Endothelial cell of umbilical vein (primary cell): ENCODE measurements at regions not wholly inside any gene's neighbourhood (a gene's known extent, or its start where the extent isn't known, plus 50 kb on each side); places are given as distances from the start of the nearest gene placed in this dataset.

Source experiments
- BruUV-seq: library from RNA; stranded (reverse); fragments of 400-500 nt; replicated peaks from 2 replicates; lab custom pipeline; 2021; lab: Mats Ljungman, UMichigan
- CTCF ChIA-PET: fragments of 300-600, 350-600 bp; sonication (Branson Sonifier 250); formaldehyde crosslinking; loops from one replicate; lab custom pipeline; 2021; ENCODE audit warnings: antibody characterized with exemption, inconsistent platforms; lab: Charles Lee
- POLR2A ChIA-PET: fragments of 300-600, 350-600 bp; sonication (Branson Sonifier 250); formaldehyde crosslinking; loops from one replicate; lab custom pipeline; 2021; ENCODE audit warnings: antibody characterized with exemption, inconsistent platforms; lab: Charles Lee
- DNase-seq: peaks from one replicate; pipeline ENCODE4 v3.0.0-alpha.2; 2011; ENCODE audit warnings: low read depth, low spot score
- FAIRE-seq: peaks from 2 replicates; lab custom pipeline; 2011; peaks lifted over from hg19 to GRCh38; lab: Jason Lieb, UNC
- H2AFZ ChIP-seq: 2 replicates; pipeline ENCODE4 v1.6.0; 2012; ENCODE audit warnings: low read depth, low read length, control low read depth, inconsistent platforms
- H3K27ac ChIP-seq: 2 replicates; pipeline ENCODE4 v1.5.1; 2011; ENCODE audit warnings: low read depth, mild to moderate bottlenecking, control low read depth, low read length, moderate library complexity; ENCODE audit not compliant: insufficient read depth
- H3K27me3 ChIP-seq, 2 experiments: 2 replicates each; pipeline versions ENCODE4 v1.6.0 to v1.6.1; 2011; ENCODE audit warnings: low read length in 2 of 2, mixed read lengths in 1 of 2; ENCODE audit not compliant: control insufficient read depth in 2 of 2, insufficient read depth in 2 of 2
- H3K36me3 ChIP-seq, 2 experiments: 2 replicates in 1 of 2; 3 replicates in 1 of 2; pipeline ENCODE4 v1.5.1; 2011; ENCODE audit warnings: low read length in 2 of 2, mild to moderate bottlenecking in 1 of 2, moderate library complexity in 1 of 2; ENCODE audit not compliant: control insufficient read depth in 2 of 2, insufficient read depth in 2 of 2; ENCODE audit errors: extremely low read depth in 1 of 2
- H3K4me1 ChIP-seq: 3 replicates; pipeline ENCODE4 v1.5.1; 2011; ENCODE audit warnings: mild to moderate bottlenecking, low read length; ENCODE audit not compliant: control insufficient read depth, insufficient read depth; ENCODE audit errors: extremely low read depth
- H3K4me2 ChIP-seq: 2 replicates; pipeline ENCODE4 v1.6.1; 2011; ENCODE audit warnings: low read length, control low read depth, mixed read lengths; ENCODE audit not compliant: insufficient read depth
- H3K4me3 ChIP-seq, 3 experiments: fragments of 200-600 bp in 1 of 3; sonication (generic), shearing (Covaris generic) in 1 of 3; replicated peaks in 1 of 3; 2 replicates each; pipeline ENCODE4 v1.5.1; 2011 to 2016; ENCODE audit warnings: control low read depth in 3 of 3, low read length in 3 of 3, mild to moderate bottlenecking in 2 of 3, inconsistent platforms in 1 of 3, low read depth in 1 of 3, moderate library complexity in 1 of 3; ENCODE audit not compliant: insufficient read depth in 1 of 3
- H3K79me2 ChIP-seq: 2 replicates; pipeline ENCODE4 v1.6.0; 2012; ENCODE audit warnings: low read length, inconsistent platforms; ENCODE audit not compliant: control insufficient read depth, insufficient read depth
- H3K9ac ChIP-seq: replicated peaks from 2 replicates; pipeline ENCODE3; 2011; ENCODE audit warnings: low read length, control low read depth; ENCODE audit not compliant: insufficient read depth; ENCODE audit errors: extremely low read depth
- H3K9me1 ChIP-seq: replicated peaks from 3 replicates; pipeline ENCODE4 v1.6.0; 2011; ENCODE audit warnings: mild to moderate bottlenecking, low read length; ENCODE audit not compliant: control insufficient read depth, insufficient read depth; ENCODE audit errors: extremely low read depth
- H3K9me3 ChIP-seq: replicated peaks from 2 replicates; pipeline ENCODE4 v1.5.1; 2012; ENCODE audit warnings: low read length, inconsistent platforms; ENCODE audit not compliant: control insufficient read depth, insufficient read depth
- H4K20me1 ChIP-seq: replicated peaks from 2 replicates; pipeline ENCODE3; 2011; ENCODE audit warnings: mild to moderate bottlenecking, low read length; ENCODE audit not compliant: control insufficient read depth, insufficient read depth; ENCODE audit errors: extremely low read depth
- CTCF ChIP-seq, 2 donors: IDR thresholded peaks; 1 replicate in 1 of 2; 2 replicates in 1 of 2; pipeline ENCODE4 v1.5.1; 2011; ENCODE audit warnings: low read length in 2 of 2, mild to moderate bottlenecking in 2 of 2, moderate library complexity in 2 of 2, control low read depth in 1 of 2, inconsistent platforms in 1 of 2, low read depth in 1 of 2; ENCODE audit not compliant: insufficient read depth in 1 of 2; ENCODE audit errors: extremely low read depth in 1 of 2
- EZH2 ChIP-seq: IDR thresholded peaks from 2 replicates; pipeline ENCODE4 v1.6.1; 2012; ENCODE audit warnings: borderline replicate concordance, low read depth, mild to moderate bottlenecking, moderate library complexity, low read length, inconsistent platforms; ENCODE audit not compliant: severe bottlenecking
- FOS ChIP-seq: IDR thresholded peaks from 2 replicates; pipeline ENCODE4 v1.6.1; 2011; ENCODE audit warnings: mild to moderate bottlenecking, low read length, moderate library complexity, borderline replicate concordance; ENCODE audit not compliant: insufficient read depth
- GATA2 ChIP-seq: IDR thresholded peaks from 2 replicates; pipeline ENCODE4 v1.7.0; 2011; ENCODE audit warnings: low read depth, mild to moderate bottlenecking, moderate library complexity, mixed read lengths, low read length; ENCODE audit not compliant: insufficient read length, insufficient read depth
- JUN ChIP-seq: IDR thresholded peaks from 2 replicates; pipeline ENCODE4 v1.6.1; 2011; ENCODE audit warnings: borderline replicate concordance, low read depth; ENCODE audit not compliant: insufficient read length, insufficient read depth
- MAX ChIP-seq: IDR thresholded peaks from 2 replicates; pipeline ENCODE4 v1.6.1; 2011; ENCODE audit not compliant: insufficient read depth, insufficient read length
- MYC ChIP-seq: IDR thresholded peaks from one replicate; pipeline ENCODE4 v1.6.1; 2011; ENCODE audit warnings: mild to moderate bottlenecking, low read depth, low read length
- POLR2A ChIP-seq: IDR thresholded peaks from 2 replicates; pipeline ENCODE4 v1.6.1; 2012; ENCODE audit warnings: low read depth, mild to moderate bottlenecking, control low read depth, low read length
- POLR2AphosphoS5 ChIP-seq: IDR thresholded peaks from 2 replicates; pipeline ENCODE4 v1.6.1; 2012; ENCODE audit warnings: low read depth, mild to moderate bottlenecking, control low read depth, low read length, moderate library complexity; ENCODE audit not compliant: insufficient read depth
- dilution Hi-C: fragments of 300-500 bp; cut with MboI; formaldehyde crosslinking; loops from one replicate; pipeline ENCODE4 v1.15.0; 2019; ENCODE audit warnings: low sequenced_read_pairs; ENCODE audit not compliant: extremely low pct_ligation_motif_present
- intact Hi-C: fragments of 100-400 bp; cut with micrococcal nuclease; formaldehyde crosslinking; loops from one replicate; pipeline ENCODE4 v1.10.0; 2022

- no peaks in the 10 kb centered on the region for H3K9me1 ChIP-seq
- no peak overlapping the region for H3K4me2 ChIP-seq
- DNase-seq, result no peak
- ChIA-PET CTCF (interaction anchor here (1.2 to 3.8 kb wide), 8 partner anchors 10 to 313 kb away, joined by 3 to 52 read pairs (median 10); no protein-coding TSS in a partner anchor), POLR2A (no interaction called here)
- no peak overlapping the region for H2AFZ ChIP-seq
- no peak overlapping the region for H3K4me3 ChIP-seq
- dilution Hi-C loops (no loop called here), intact Hi-C loops (loop anchor here (1.0 kb wide), 1 partner anchor 199 kb away; no protein-coding TSS in a partner anchor)
- H3K9ac ChIP-seq, result no peak overlapping the region
- no peaks in the 10 kb centered on the region for H3K27me3 ChIP-seq
- no peaks in the 10 kb centered on the region for H3K9me3 ChIP-seq
- no peak for FAIRE-seq
- no peaks in the 10 kb centered on the region for H3K4me1 ChIP-seq
- no TSS peak for BruUV-seq
- no peak for TF ChIP-seq EZH2
- TF ChIP-seq CTCF (IDR thresholded peaks at IDR 0.05; ENCODE audit: extremely low read depth in 1 of 2, insufficient read depth in 1 of 2, low read depth in 1 of 2, low read length in 2 of 2), result peak in 1 of 2 donors; percentile 6
- TF ChIP-seq JUN, result no peak
- TF ChIP-seq POLR2A, result no peak
- H3K36me3 ChIP-seq, result no peaks in the 10 kb centered on the region
- no peaks in the 10 kb centered on the region for H4K20me1 ChIP-seq
- no peaks in the 10 kb centered on the region for H3K79me2 ChIP-seq
- H3K27ac ChIP-seq, result no peak overlapping the region
These were observed 94.6 kb upstream of the MUCL1 start for GRCh38 chr12:54759751-54760150.

- Histone ChIP-seq H4K20me1 (no peaks in the 10 kb centered on the region), H3K9me3 (no peaks in the 10 kb centered on the region), H3K27ac (no peak overlapping the region), H3K27me3 (peaks cover 0 to 2% of the 10 kb centered on the region in 2 experiments), H3K4me3 (no peak overlapping the region), H2AFZ (no peak overlapping the region), H3K4me1 (no peaks in the 10 kb centered on the region), H3K9ac (no peak overlapping the region), H3K9me1 (no peaks in the 10 kb centered on the region), H3K4me2 (no peak overlapping the region), H3K79me2 (no peaks in the 10 kb centered on the region), H3K36me3 (no peaks in the 10 kb centered on the region)
- no TSS peak for BruUV-seq
- CTCF ChIA-PET, result interaction anchor here (0.9 to 4.8 kb wide), 2 partner anchors 208 to 321 kb away, joined by 3 to 136 read pairs; no protein-coding TSS in a partner anchor
- dilution Hi-C loops (no loop called here), intact Hi-C loops (no loop called here)
- DNase-seq, result no peak
- POLR2A ChIA-PET, result no interaction called here
- no peak for FAIRE-seq
- TF ChIP-seq CTCF (IDR thresholded peaks at IDR 0.05; ENCODE audit: extremely low read depth in 1 of 2, insufficient read depth in 1 of 2, low read depth in 1 of 2, low read length in 2 of 2), result no peak
- TF ChIP-seq GATA2, result no peak
- TF ChIP-seq POLR2AphosphoS5, result no peak
- no peak for TF ChIP-seq EZH2
- no peak for TF ChIP-seq MYC
- TF ChIP-seq POLR2A, result no peak
- no peak for TF ChIP-seq JUN
- TF ChIP-seq FOS, result no peak
- no peak for TF ChIP-seq MAX
These were observed 102.8 kb upstream of the MUCL1 start for GRCh38 chr12:54751493-54751892.
